ENCODE measurements at regions not wholly inside any gene's neighbourhood (a gene's known extent, or its start where the extent isn't known, plus 50 kb on each side); places are given as distances from the start of the nearest gene placed in this dataset.
A peak's percentile ranks its signal among the peaks of the same experiment; 100 is the strongest.

- peak overlapping the region; percentile 28 for H3K4me2 ChIP-seq (ENCODE audit: low read length)
- no peak overlapping the region for H2AFZ ChIP-seq (ENCODE audit: low read depth, low read length)
- H3K79me2 ChIP-seq (replicated peaks; ENCODE audit: insufficient read depth, low read length), result no peaks in the 10 kb centered on the region
- H3K36me3 ChIP-seq (ENCODE audit: insufficient read depth, low read length), result no peaks in the 10 kb centered on the region
- H3K27me3 ChIP-seq (ENCODE audit: insufficient read depth, low read depth, low read length), result no peaks in the 10 kb centered on the region
- H3K27ac ChIP-seq (ENCODE audit: low read length), result peak overlapping the region; percentile 37
- H3K9me3 ChIP-seq (ENCODE audit: low read length), result no peaks in the 10 kb centered on the region
- no peaks in the 10 kb centered on the region for H3K9me2 ChIP-seq (ENCODE audit: insufficient read depth, low read length)
- peak overlapping the region; percentile 47 for H3K4me3 ChIP-seq (ENCODE audit: low read length)
- H4K20me1 ChIP-seq (ENCODE audit: insufficient read depth), result no peaks in the 10 kb centered on the region
- peak overlapping the region; percentile 36 for H3K9ac ChIP-seq (ENCODE audit: low read length)
- TF ChIP-seq POLR2AphosphoS5 (IDR thresholded peaks at IDR 0.05) (no peak), EP300 (conservative IDR thresholded peaks at IDR 0.05; ENCODE audit: poor library complexity, severe bottlenecking) (peak; percentile 53), MXI1 (conservative IDR thresholded peaks at IDR 0.05; ENCODE audit: poor library complexity, severe bottlenecking) (peak; percentile 38)
- H3F3A ChIP-seq (ENCODE audit: insufficient read depth, low read length, poor library complexity, severe bottlenecking), result no peaks in the 10 kb centered on the region
Measured at GRCh38 chr7:156545979-156546378, 94.6 kb upstream of the RNF32 start.

DNA sequence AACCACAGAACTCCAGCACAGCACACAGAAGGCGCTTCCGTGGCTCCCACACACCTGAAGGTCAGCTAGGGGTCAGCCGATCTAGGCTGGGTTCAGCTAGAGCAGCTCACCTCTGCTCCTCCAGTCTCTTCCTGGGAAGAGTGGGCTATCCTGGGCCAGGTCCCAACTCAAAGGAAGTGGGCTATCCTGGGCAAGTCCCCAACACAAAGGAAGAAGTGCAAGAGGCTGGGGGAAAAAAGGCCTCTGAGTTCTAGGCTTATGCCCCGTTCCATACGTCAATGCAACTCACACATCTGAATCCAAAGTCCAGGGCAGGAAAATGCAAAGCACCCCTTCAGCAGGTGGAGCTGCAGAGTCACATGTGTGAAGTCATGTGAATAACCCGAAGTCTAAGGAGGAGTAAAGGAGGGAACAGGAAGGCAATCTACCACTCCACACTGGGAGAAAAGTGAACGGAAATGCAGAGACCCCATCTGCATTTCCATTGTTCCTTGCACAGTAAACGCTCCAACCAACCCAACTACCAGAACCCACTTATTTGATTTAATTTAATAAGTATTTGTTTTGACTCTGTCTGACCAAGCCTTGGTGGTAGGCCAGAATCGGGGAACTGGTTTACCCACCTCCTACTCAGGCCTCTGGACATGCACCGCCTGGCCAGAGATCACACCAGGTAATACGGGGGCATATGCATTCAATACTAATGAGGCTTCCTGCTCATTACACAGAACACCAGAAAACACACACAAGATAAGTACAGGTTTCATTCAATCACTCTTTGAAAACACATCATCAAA, 95.5 kb upstream of the RNF32 start:
- H4K20me1 ChIP-seq (ENCODE audit: insufficient read depth), result no peaks in the 10 kb centered on the region
- H2AFZ ChIP-seq (ENCODE audit: low read depth, low read length), result no peak overlapping the region
- no peak overlapping the region for H3K9ac ChIP-seq (ENCODE audit: low read length)
- H3K9me2 ChIP-seq (ENCODE audit: insufficient read depth, low read length), result no peaks in the 10 kb centered on the region
- no peaks in the 10 kb centered on the region for H3K79me2 ChIP-seq (replicated peaks; ENCODE audit: insufficient read depth, low read length)
- H3F3A ChIP-seq (ENCODE audit: insufficient read depth, low read length, poor library complexity, severe bottlenecking), result no peaks in the 10 kb centered on the region
- no peak overlapping the region for H3K4me3 ChIP-seq (ENCODE audit: low read length)
- H3K27me3 ChIP-seq (ENCODE audit: insufficient read depth, low read depth, low read length), result no peaks in the 10 kb centered on the region
- no peak overlapping the region for H3K4me2 ChIP-seq (ENCODE audit: low read length)
- no peak overlapping the region for H3K27ac ChIP-seq (ENCODE audit: low read length)
- H3K36me3 ChIP-seq (ENCODE audit: insufficient read depth, low read length), result no peaks in the 10 kb centered on the region
- no peaks in the 10 kb centered on the region for H3K9me3 ChIP-seq (ENCODE audit: low read length)
- TF ChIP-seq EP300 (conservative IDR thresholded peaks at IDR 0.05; ENCODE audit: poor library complexity, severe bottlenecking), result no peak
- TF ChIP-seq CTCF (IDR thresholded peaks at IDR 0.05; ENCODE audit: poor library complexity, severe bottlenecking), result no peak
- TF ChIP-seq SMC3 (conservative IDR thresholded peaks at IDR 0.05; ENCODE audit: poor library complexity), result no peak
- TF ChIP-seq EZH2 (IDR thresholded peaks at IDR 0.05; ENCODE audit: borderline replicate concordance, insufficient read depth, low read length, poor library complexity, severe bottlenecking), result no peak
- TF ChIP-seq RAD21 (conservative IDR thresholded peaks at IDR 0.05), result no peak
- TF ChIP-seq TAF1 (IDR thresholded peaks at IDR 0.05; ENCODE audit: low read depth), result no peak
- no peak for TF ChIP-seq POLR2AphosphoS5 (IDR thresholded peaks at IDR 0.05)
- no peak for TF ChIP-seq MXI1 (conservative IDR thresholded peaks at IDR 0.05; ENCODE audit: poor library complexity, severe bottlenecking)
- TF ChIP-seq, protein P1, sequence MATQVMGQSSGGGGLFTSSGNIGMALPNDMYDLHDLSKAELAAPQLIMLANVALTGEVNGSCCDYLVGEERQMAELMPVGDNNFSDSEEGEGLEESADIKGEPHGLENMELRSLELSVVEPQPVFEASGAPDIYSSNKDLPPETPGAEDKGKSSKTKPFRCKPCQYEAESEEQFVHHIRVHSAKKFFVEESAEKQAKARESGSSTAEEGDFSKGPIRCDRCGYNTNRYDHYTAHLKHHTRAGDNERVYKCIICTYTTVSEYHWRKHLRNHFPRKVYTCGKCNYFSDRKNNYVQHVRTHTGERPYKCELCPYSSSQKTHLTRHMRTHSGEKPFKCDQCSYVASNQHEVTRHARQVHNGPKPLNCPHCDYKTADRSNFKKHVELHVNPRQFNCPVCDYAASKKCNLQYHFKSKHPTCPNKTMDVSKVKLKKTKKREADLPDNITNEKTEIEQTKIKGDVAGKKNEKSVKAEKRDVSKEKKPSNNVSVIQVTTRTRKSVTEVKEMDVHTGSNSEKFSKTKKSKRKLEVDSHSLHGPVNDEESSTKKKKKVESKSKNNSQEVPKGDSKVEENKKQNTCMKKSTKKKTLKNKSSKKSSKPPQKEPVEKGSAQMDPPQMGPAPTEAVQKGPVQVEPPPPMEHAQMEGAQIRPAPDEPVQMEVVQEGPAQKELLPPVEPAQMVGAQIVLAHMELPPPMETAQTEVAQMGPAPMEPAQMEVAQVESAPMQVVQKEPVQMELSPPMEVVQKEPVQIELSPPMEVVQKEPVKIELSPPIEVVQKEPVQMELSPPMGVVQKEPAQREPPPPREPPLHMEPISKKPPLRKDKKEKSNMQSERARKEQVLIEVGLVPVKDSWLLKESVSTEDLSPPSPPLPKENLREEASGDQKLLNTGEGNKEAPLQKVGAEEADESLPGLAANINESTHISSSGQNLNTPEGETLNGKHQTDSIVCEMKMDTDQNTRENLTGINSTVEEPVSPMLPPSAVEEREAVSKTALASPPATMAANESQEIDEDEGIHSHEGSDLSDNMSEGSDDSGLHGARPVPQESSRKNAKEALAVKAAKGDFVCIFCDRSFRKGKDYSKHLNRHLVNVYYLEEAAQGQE (IDR thresholded peaks at IDR 0.05; ENCODE audit: borderline replicate concordance), result no peak

Data from neural cell (in vitro differentiated cells).